HCT116 (cell line): ENCODE measurements at regions not wholly inside any gene's neighbourhood (a gene's known extent, or its start where the extent isn't known, plus 50 kb on each side); places are given as distances from the start of the nearest gene placed in this dataset.

ENCODE experiments used
- EZH2 ChIP-seq: fragments of 200-600 bp; sonication (generic); IDR thresholded peaks from 2 replicates; pipeline ENCODE4 v1.6.1; 2017; ENCODE audit warnings: antibody characterized with exemption, mixed run types
- POLR2A ChIP-seq: IDR thresholded peaks from 2 replicates; pipeline ENCODE4 v1.7.0; 2011; ENCODE audit warnings: borderline replicate concordance; ENCODE audit not compliant: insufficient read depth, insufficient read length; ENCODE audit errors: extremely low read depth
- POLR2AphosphoS5 ChIP-seq: IDR thresholded peaks from 2 replicates; pipeline ENCODE4 v1.6.1; 2011; ENCODE audit warnings: mild to moderate bottlenecking, low read depth, low read length, moderate library complexity
- SIN3A ChIP-seq: IDR thresholded peaks from 2 replicates; pipeline ENCODE4 v1.6.1; 2012; ENCODE audit warnings: low read depth
- ZNF274 ChIP-seq: fragments of 200-500 bp; sonication (Bioruptor generic); IDR thresholded peaks from 2 replicates; pipeline ENCODE4 v1.6.1; 2014; ENCODE audit warnings: mild to moderate bottlenecking, low read depth, low read length, inconsistent platforms
- TF ChIP-seq, protein P1 (sequence below), 3 experiments: fragments of 200-600 bp in 1 of 3; sonication (generic) in 1 of 3; IDR thresholded peaks in 2 of 3; conservative IDR thresholded peaks in 1 of 3; 2 replicates each; pipeline ENCODE4 v1.5.1; 2012 to 2017; ENCODE audit warnings: low read depth in 2 of 3, low read length in 2 of 3, antibody characterized with exemption in 1 of 3, borderline replicate concordance in 1 of 3, control low read depth in 1 of 3, mild to moderate bottlenecking in 1 of 3, mixed read lengths in 1 of 3, mixed run types in 1 of 3, moderate library complexity in 1 of 3; ENCODE audit not compliant: insufficient read depth in 1 of 3
- TF ChIP-seq, protein P2 (sequence below): IDR thresholded peaks from 2 replicates; pipeline ENCODE4 v1.6.1; 2011; ENCODE audit warnings: mild to moderate bottlenecking, low read length, moderate library complexity; ENCODE audit not compliant: insufficient replicate concordance; ENCODE audit errors: extremely low read depth
- TF ChIP-seq, protein P3 (sequence below): IDR thresholded peaks from 2 replicates; pipeline ENCODE4 v1.6.1; 2012

DNA sequence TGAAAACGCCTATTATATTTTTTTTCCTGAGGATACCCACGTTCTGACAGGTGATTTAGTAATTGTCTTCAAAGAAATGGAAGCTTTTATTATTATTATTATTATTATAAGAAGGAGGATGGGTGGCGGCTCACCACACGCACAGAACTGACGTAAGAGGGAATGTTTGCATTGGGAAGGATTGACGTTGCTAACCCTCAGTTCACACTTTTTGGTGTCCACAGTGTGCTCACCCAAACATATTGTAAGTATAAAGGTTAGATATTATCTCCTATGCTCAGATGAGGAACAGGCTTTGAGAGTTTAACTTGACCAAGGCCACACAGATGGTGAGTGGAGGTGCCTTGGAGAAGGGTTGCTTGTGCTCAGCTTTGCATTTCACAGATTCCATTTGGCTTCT is 533.5 kb upstream of the TBL1XR1 start:
- TF ChIP-seq, protein P1, sequence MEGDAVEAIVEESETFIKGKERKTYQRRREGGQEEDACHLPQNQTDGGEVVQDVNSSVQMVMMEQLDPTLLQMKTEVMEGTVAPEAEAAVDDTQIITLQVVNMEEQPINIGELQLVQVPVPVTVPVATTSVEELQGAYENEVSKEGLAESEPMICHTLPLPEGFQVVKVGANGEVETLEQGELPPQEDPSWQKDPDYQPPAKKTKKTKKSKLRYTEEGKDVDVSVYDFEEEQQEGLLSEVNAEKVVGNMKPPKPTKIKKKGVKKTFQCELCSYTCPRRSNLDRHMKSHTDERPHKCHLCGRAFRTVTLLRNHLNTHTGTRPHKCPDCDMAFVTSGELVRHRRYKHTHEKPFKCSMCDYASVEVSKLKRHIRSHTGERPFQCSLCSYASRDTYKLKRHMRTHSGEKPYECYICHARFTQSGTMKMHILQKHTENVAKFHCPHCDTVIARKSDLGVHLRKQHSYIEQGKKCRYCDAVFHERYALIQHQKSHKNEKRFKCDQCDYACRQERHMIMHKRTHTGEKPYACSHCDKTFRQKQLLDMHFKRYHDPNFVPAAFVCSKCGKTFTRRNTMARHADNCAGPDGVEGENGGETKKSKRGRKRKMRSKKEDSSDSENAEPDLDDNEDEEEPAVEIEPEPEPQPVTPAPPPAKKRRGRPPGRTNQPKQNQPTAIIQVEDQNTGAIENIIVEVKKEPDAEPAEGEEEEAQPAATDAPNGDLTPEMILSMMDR (IDR thresholded peaks at IDR 0.05 in 2 of 3, conservative IDR thresholded peaks at IDR 0.05 in 1 of 3; ENCODE audit: borderline replicate concordance in 1 of 3, insufficient read depth in 1 of 3, low read depth in 2 of 3, low read length in 2 of 3) = no peak
- TF ChIP-seq POLR2A (no peak), POLR2AphosphoS5 (no peak), SIN3A (no peak), EZH2 (no peak), ZNF274 (no peak)
- TF ChIP-seq, protein P2, sequence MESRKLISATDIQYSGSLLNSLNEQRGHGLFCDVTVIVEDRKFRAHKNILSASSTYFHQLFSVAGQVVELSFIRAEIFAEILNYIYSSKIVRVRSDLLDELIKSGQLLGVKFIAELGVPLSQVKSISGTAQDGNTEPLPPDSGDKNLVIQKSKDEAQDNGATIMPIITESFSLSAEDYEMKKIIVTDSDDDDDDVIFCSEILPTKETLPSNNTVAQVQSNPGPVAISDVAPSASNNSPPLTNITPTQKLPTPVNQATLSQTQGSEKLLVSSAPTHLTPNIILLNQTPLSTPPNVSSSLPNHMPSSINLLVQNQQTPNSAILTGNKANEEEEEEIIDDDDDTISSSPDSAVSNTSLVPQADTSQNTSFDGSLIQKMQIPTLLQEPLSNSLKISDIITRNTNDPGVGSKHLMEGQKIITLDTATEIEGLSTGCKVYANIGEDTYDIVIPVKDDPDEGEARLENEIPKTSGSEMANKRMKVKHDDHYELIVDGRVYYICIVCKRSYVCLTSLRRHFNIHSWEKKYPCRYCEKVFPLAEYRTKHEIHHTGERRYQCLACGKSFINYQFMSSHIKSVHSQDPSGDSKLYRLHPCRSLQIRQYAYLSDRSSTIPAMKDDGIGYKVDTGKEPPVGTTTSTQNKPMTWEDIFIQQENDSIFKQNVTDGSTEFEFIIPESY = no peak
- TF ChIP-seq, protein P3, sequence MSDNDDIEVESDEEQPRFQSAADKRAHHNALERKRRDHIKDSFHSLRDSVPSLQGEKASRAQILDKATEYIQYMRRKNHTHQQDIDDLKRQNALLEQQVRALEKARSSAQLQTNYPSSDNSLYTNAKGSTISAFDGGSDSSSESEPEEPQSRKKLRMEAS = no peak
